Peyer's patch (tissue), 4 donors: ENCODE measurements at regions not wholly inside any gene's neighbourhood (a gene's known extent, or its start where the extent isn't known, plus 50 kb on each side); places are given as distances from the start of the nearest gene placed in this dataset.

ENCODE experiments used
- POLR2A ChIP-seq, 2 donors: fragments of 450-650 bp; IDR thresholded peaks; one replicate each; pipeline ENCODE4 v1.5.1; 2017; ENCODE audit warnings: antibody characterized with exemption in 2 of 2, mild to moderate bottlenecking in 2 of 2, moderate library complexity in 2 of 2
- TF ChIP-seq, protein P1 (sequence below), 6 experiments: fragments of 450-650 bp in 4 of 6; fragments of 200-600 bp in 2 of 6; sonication (generic) in 1 of 6; IDR thresholded peaks; one replicate each; pipeline ENCODE4 v1.5.1; 2017 to 2019; ENCODE audit warnings: antibody characterized with exemption in 6 of 6, mild to moderate bottlenecking in 3 of 6, moderate library complexity in 1 of 6

DNA sequence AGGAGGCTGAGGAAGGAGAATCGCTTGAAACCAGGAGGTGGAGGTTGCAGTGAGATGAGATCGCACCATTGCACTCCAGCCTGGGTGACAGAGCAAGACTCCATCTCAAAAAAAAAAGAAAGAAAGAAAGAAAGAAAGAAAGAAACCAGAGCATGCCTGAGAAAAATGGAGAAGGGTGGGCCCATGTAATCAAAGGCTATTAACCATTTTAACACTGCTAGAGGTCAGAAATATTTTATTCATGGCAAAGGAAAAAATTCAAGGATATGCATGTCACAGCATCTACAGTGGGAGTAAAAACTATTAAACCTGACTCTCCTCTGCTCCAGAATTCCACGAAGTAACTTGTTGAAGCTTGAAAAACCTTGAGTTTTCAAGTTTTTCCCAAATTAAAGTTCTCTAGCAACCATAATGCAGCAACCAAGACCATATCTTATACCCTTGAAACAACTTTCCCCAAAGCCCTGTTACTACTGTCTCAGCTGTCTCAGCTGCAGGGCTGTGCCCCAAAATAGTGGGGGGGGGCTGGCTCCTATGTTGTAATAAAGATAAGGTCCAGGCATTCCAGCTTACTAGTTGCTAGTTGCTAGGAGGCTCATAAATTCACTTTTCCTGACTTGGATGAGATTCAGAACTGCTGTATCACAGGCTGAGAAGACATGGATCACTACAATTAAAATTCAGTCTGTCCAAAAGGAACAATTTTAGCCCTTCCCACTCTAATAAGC lies 112.9 kb upstream of the SOD1 start:
- TF ChIP-seq, protein P1, sequence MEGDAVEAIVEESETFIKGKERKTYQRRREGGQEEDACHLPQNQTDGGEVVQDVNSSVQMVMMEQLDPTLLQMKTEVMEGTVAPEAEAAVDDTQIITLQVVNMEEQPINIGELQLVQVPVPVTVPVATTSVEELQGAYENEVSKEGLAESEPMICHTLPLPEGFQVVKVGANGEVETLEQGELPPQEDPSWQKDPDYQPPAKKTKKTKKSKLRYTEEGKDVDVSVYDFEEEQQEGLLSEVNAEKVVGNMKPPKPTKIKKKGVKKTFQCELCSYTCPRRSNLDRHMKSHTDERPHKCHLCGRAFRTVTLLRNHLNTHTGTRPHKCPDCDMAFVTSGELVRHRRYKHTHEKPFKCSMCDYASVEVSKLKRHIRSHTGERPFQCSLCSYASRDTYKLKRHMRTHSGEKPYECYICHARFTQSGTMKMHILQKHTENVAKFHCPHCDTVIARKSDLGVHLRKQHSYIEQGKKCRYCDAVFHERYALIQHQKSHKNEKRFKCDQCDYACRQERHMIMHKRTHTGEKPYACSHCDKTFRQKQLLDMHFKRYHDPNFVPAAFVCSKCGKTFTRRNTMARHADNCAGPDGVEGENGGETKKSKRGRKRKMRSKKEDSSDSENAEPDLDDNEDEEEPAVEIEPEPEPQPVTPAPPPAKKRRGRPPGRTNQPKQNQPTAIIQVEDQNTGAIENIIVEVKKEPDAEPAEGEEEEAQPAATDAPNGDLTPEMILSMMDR (IDR thresholded peaks at IDR 0.05): no peak
- TF ChIP-seq POLR2A (IDR thresholded peaks at IDR 0.05): no peak
